H9 (cell line): ENCODE measurements at regions not wholly inside any gene's neighbourhood (a gene's known extent, or its start where the extent isn't known, plus 50 kb on each side); places are given as distances from the start of the nearest gene placed in this dataset.

Source experiments
- DNase-seq: peaks from one replicate; pipeline ENCODE4 v3.0.0-alpha.2; 2017
- H2AFZ ChIP-seq: one replicate; pipeline ENCODE4 v1.6.1; 2013; ENCODE audit warnings: mild to moderate bottlenecking, low read length, control low read depth, moderate library complexity
- H2AK5ac ChIP-seq: 2 replicates; pipeline ENCODE4 v1.6.1; 2013; ENCODE audit warnings: low read length, control low read depth, mixed read lengths; ENCODE audit not compliant: insufficient read length
- H2BK120ac ChIP-seq: one replicate; pipeline ENCODE4 v1.6.1; 2013; ENCODE audit warnings: low read depth, mild to moderate bottlenecking, low read length, control low read depth, inconsistent platforms; ENCODE audit not compliant: poor library complexity, severe bottlenecking
- H2BK12ac ChIP-seq: 2 replicates; pipeline ENCODE4 v1.6.1; 2013; ENCODE audit warnings: low read length, control low read depth, mixed read lengths, low read depth; ENCODE audit not compliant: insufficient read length
- H2BK15ac ChIP-seq: 2 replicates; pipeline ENCODE4 v1.6.1; 2013; ENCODE audit warnings: low read depth, low read length, control low read depth
- H2BK20ac ChIP-seq: one replicate; pipeline ENCODE4 v1.6.1; 2013; ENCODE audit warnings: low read depth, mild to moderate bottlenecking, low read length, control low read depth, inconsistent platforms; ENCODE audit not compliant: poor library complexity, severe bottlenecking
- H2BK5ac ChIP-seq: 2 replicates; pipeline ENCODE4 v1.6.1; 2013; ENCODE audit warnings: low read length, control low read depth, mixed read lengths; ENCODE audit not compliant: insufficient read length
- H3K14ac ChIP-seq: 2 replicates; pipeline ENCODE4 v1.6.1; 2013; ENCODE audit warnings: low read length, control low read depth; ENCODE audit not compliant: insufficient read depth
- H3K18ac ChIP-seq: 2 replicates; pipeline ENCODE4 v1.6.1; 2013; ENCODE audit warnings: low read depth, mild to moderate bottlenecking, mixed read lengths, low read length, control low read depth; ENCODE audit not compliant: insufficient read length
- H3K23ac ChIP-seq: 2 replicates; pipeline ENCODE4 v1.6.1; 2013; ENCODE audit warnings: low read length, control low read depth, mixed read lengths, low read depth; ENCODE audit not compliant: insufficient read length
- H3K23me2 ChIP-seq: 2 replicates; pipeline ENCODE4 v1.6.1; 2013; ENCODE audit warnings: low read depth, mild to moderate bottlenecking, mixed read lengths, low read length, control low read depth; ENCODE audit not compliant: insufficient read length, poor library complexity, severe bottlenecking
- H3K27ac ChIP-seq: 2 replicates; pipeline ENCODE4 v1.5.1; 2013; ENCODE audit warnings: low read length, control low read depth, mixed read lengths, low read depth; ENCODE audit not compliant: insufficient read length
- H3K27me3 ChIP-seq: 2 replicates; pipeline ENCODE4 v1.6.1; 2013; ENCODE audit warnings: low read length, control low read depth, inconsistent platforms; ENCODE audit not compliant: insufficient read depth
- H3K4ac ChIP-seq: 2 replicates; pipeline ENCODE4 v1.6.1; 2013; ENCODE audit warnings: low read depth, mild to moderate bottlenecking, control low read depth, inconsistent platforms, low read length, moderate library complexity
- H3K4me1 ChIP-seq: 2 replicates; pipeline ENCODE4 v1.6.1; 2013; ENCODE audit warnings: low read length, control low read depth, inconsistent platforms; ENCODE audit not compliant: insufficient read depth
- H3K4me2 ChIP-seq: 2 replicates; pipeline ENCODE4 v1.6.1; 2013; ENCODE audit warnings: low read length, control low read depth, mixed read lengths; ENCODE audit not compliant: insufficient read length, insufficient read depth
- H3K56ac ChIP-seq: 2 replicates; pipeline ENCODE4 v1.6.1; 2013; ENCODE audit warnings: low read depth, mild to moderate bottlenecking, mixed read lengths, low read length, control low read depth; ENCODE audit not compliant: insufficient read length
- H3K79me1 ChIP-seq: 2 replicates; pipeline ENCODE4 v1.6.1; 2013; ENCODE audit warnings: low read depth, mild to moderate bottlenecking, moderate library complexity, low read length, control low read depth, inconsistent platforms; ENCODE audit not compliant: insufficient read depth, poor library complexity, severe bottlenecking
- H3K79me2 ChIP-seq: 2 replicates; pipeline ENCODE4 v1.6.1; 2013; ENCODE audit warnings: low read length, control low read depth, inconsistent platforms; ENCODE audit not compliant: insufficient read depth
- H3K9ac ChIP-seq: 2 replicates; pipeline ENCODE4 v1.6.1; 2013; ENCODE audit warnings: low read length, control low read depth, mixed read lengths; ENCODE audit not compliant: insufficient read length; ENCODE audit errors: extremely low read depth
- H3K9me3 ChIP-seq: one replicate; pipeline ENCODE4 v1.6.1; 2013; ENCODE audit warnings: low read depth, low read length, inconsistent platforms; ENCODE audit not compliant: control insufficient read depth
- H3T11ph ChIP-seq: one replicate; pipeline ENCODE4 v1.6.1; 2013; ENCODE audit warnings: mild to moderate bottlenecking, low read length, control low read depth, inconsistent platforms
- H4K20me1 ChIP-seq: one replicate; pipeline ENCODE4 v1.6.1; 2013; ENCODE audit not compliant: control insufficient read depth, insufficient read length, insufficient read depth
- H4K5ac ChIP-seq: 2 replicates; pipeline ENCODE4 v1.6.1; 2013; ENCODE audit warnings: low read depth, mild to moderate bottlenecking, mixed read lengths, low read length, control low read depth; ENCODE audit not compliant: insufficient read length
- H4K8ac ChIP-seq: replicated peaks from 2 replicates; pipeline ENCODE4 v1.6.1; 2013; ENCODE audit warnings: low read length, control low read depth, mixed read lengths, low read depth; ENCODE audit not compliant: insufficient read length
- H4K91ac ChIP-seq: 2 replicates; pipeline ENCODE4 v1.6.1; 2013; ENCODE audit warnings: low read depth, mild to moderate bottlenecking, moderate library complexity, mixed read lengths, low read length, control low read depth; ENCODE audit not compliant: insufficient read length
- H3K27ac Mint-ChIP-seq, 3 experiments: 2 replicates in 2 of 3; 3 replicates in 1 of 3; pipeline ENCODE4 v1.8.0; 2020 to 2021; ENCODE audit warnings: mixed read lengths in 3 of 3, mild to moderate bottlenecking in 1 of 3, moderate library complexity in 1 of 3
- H3K27me3 Mint-ChIP-seq: 2 replicates; pipeline ENCODE4 v1.8.0; 2021; ENCODE audit warnings: low read depth, mild to moderate bottlenecking, moderate library complexity, mixed read lengths
- H3K36me3 Mint-ChIP-seq, 3 experiments: 2 replicates in 2 of 3; 3 replicates in 1 of 3; pipeline ENCODE4 v1.8.0; 2020 to 2021; ENCODE audit warnings: low read depth in 3 of 3, mixed read lengths in 3 of 3; ENCODE audit not compliant: insufficient read depth in 1 of 3
- H3K4me1 Mint-ChIP-seq, 2 experiments: 2 replicates each; pipeline ENCODE4 v1.8.0; 2020; ENCODE audit warnings: mixed read lengths in 2 of 2
- H3K4me3 Mint-ChIP-seq, 2 experiments: 2 replicates in 1 of 2; 3 replicates in 1 of 2; pipeline ENCODE4 v1.8.0; 2020 to 2021; ENCODE audit warnings: mild to moderate bottlenecking in 2 of 2, mixed read lengths in 2 of 2, moderate library complexity in 1 of 2
- H3K9me3 Mint-ChIP-seq, 2 experiments: 2 replicates in 1 of 2; 3 replicates in 1 of 2; pipeline ENCODE4 v1.8.0; 2020; ENCODE audit warnings: mild to moderate bottlenecking in 2 of 2, mixed read lengths in 2 of 2, moderate library complexity in 1 of 2
- CTCF ChIP-seq: fragments of 200-600 bp; sonication (generic); conservative IDR thresholded peaks from 3 replicates; pipeline ENCODE4 v1.8.0; 2021; ENCODE audit warnings: antibody characterized with exemption, mild to moderate bottlenecking
- WGBS: extraction: QIAGEN DNeasy Blood & Tissue Kit; methylation state at CpG from one replicate; pipeline ENCODE4 v1.1.7; 2013; ENCODE audit warnings: missing lambda C conversion rate, low lambda C conversion rate, mixed read lengths; ENCODE audit not compliant: insufficient read length; ENCODE audit errors: extremely low coverage; 5-methylcytosine and 5-hydroxymethylcytosine counted together

GRCh38 chr17:69634844-69635243 lies 220.3 kb downstream of the MAP2K6 start:
- H3K27me3 ChIP-seq = no peaks in the 10 kb centered on the region
- no peaks in the 10 kb centered on the region for H3K79me1 ChIP-seq
- H2AK5ac ChIP-seq = no peak overlapping the region
- no peak overlapping the region for H3K18ac ChIP-seq
- H3K27me3 Mint-ChIP-seq = peaks cover 2% of the 10 kb centered on the region; the same call in 1 of the 2 replicates
- no peak overlapping the region for H3T11ph ChIP-seq
- H4K5ac ChIP-seq = no peak overlapping the region
- H3K27ac ChIP-seq = no peak overlapping the region
- no peaks in the 10 kb centered on the region for H3K23me2 ChIP-seq
- WGBS = no CpG with 5 or more reads among the region's 1 CpG
- H3K4ac ChIP-seq = no peak overlapping the region
- no peak overlapping the region for H3K4me3 Mint-ChIP-seq
- no peak overlapping the region for H2BK12ac ChIP-seq
- H4K91ac ChIP-seq = no peak overlapping the region
- H4K20me1 ChIP-seq = no peaks in the 10 kb centered on the region
- H3K4me1 Mint-ChIP-seq = no peaks in the 10 kb centered on the region
- no peak overlapping the region for H2BK15ac ChIP-seq
- no peak overlapping the region for H2BK120ac ChIP-seq
- no peak overlapping the region for H3K9ac ChIP-seq
- DNase-seq = no peak
- no peak overlapping the region for H2AFZ ChIP-seq
- TF ChIP-seq CTCF = no peak
- no peak overlapping the region for H3K4me2 ChIP-seq
- H3K27ac Mint-ChIP-seq = no peak overlapping the region
- H4K8ac ChIP-seq = no peak overlapping the region
- no peak overlapping the region for H3K14ac ChIP-seq
- H3K9me3 ChIP-seq = no peaks in the 10 kb centered on the region
- H2BK20ac ChIP-seq = no peak overlapping the region
- no peak overlapping the region for H3K56ac ChIP-seq
- no peak overlapping the region for H3K23ac ChIP-seq
- no peaks in the 10 kb centered on the region; a peak in 2 of 7 replicates for H3K36me3 Mint-ChIP-seq
- no peaks in the 10 kb centered on the region for H3K79me2 ChIP-seq
- no peak overlapping the region for H2BK5ac ChIP-seq
- peaks cover 7 to 8% of the 10 kb centered on the region in 2 experiments; a peak in 3 of 5 replicates for H3K9me3 Mint-ChIP-seq
- H3K4me1 ChIP-seq = no peaks in the 10 kb centered on the region
